Retinal pigment epithelial cell (primary cell): ENCODE measurements at regions not wholly inside any gene's neighbourhood (a gene's known extent, or its start where the extent isn't known, plus 50 kb on each side); places are given as distances from the start of the nearest gene placed in this dataset.
A peak's percentile ranks its signal among the peaks of the same experiment; 100 is the strongest.

Source experiments
- DNase-seq: peaks from one replicate; pipeline ENCODE4 v3.0.0-alpha.2; 2010; ENCODE audit warnings: low read depth
- H3K4me3 ChIP-seq: 2 replicates; pipeline ENCODE4 v1.5.1; 2011; ENCODE audit warnings: mild to moderate bottlenecking, low read length, control low read depth, moderate library complexity
- CTCF ChIP-seq: conservative IDR thresholded peaks from 2 replicates; pipeline ENCODE4 v1.5.1; 2011; ENCODE audit warnings: low read depth, low read length, control low read depth, inconsistent platforms

DNA sequence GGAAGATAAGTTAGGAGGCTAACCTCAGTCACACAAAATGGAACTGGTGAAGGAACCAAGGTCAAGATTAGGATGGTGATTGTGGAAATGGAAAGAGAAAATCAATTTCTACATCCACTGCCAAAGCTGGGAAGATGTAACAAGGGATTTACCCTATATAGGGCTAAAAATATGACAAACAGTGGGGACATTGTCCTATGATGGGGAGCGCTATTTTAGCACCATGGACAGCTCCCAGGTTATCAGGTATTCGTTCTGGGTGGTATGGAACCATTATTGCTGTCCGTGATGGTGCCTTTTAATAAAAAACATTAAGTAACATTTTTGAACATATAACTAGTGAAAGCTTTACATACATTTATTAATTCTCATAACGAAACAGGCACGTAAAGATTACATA lies 124.0 kb downstream of the NDUFA12 start:
- H3K4me3 ChIP-seq, result no peak overlapping the region
- no peak for TF ChIP-seq CTCF

GRCh38 chr12:94875525-94875924 lies 128.0 kb downstream of the NDUFA12 start:
- no peak for DNase-seq
- no peak overlapping the region for H3K4me3 ChIP-seq
- peak; percentile 43 for TF ChIP-seq CTCF

More for the DNA sequence above, 124.0 kb downstream of the NDUFA12 start:
- DNase-seq, result no peak

GRCh38 chr12:94874518-94875302 lies 128.8 kb downstream of the NDUFA12 start:
- no peak overlapping the region for H3K4me3 ChIP-seq
- TF ChIP-seq CTCF, result no peak
- no peak for DNase-seq

- DNase-seq, result no peak
- no peak for TF ChIP-seq CTCF
- peak overlapping the region; percentile 41 for H3K4me3 ChIP-seq
Observed at GRCh38 chr12:94873734-94874517, 129.6 kb downstream of the NDUFA12 start.

DNA sequence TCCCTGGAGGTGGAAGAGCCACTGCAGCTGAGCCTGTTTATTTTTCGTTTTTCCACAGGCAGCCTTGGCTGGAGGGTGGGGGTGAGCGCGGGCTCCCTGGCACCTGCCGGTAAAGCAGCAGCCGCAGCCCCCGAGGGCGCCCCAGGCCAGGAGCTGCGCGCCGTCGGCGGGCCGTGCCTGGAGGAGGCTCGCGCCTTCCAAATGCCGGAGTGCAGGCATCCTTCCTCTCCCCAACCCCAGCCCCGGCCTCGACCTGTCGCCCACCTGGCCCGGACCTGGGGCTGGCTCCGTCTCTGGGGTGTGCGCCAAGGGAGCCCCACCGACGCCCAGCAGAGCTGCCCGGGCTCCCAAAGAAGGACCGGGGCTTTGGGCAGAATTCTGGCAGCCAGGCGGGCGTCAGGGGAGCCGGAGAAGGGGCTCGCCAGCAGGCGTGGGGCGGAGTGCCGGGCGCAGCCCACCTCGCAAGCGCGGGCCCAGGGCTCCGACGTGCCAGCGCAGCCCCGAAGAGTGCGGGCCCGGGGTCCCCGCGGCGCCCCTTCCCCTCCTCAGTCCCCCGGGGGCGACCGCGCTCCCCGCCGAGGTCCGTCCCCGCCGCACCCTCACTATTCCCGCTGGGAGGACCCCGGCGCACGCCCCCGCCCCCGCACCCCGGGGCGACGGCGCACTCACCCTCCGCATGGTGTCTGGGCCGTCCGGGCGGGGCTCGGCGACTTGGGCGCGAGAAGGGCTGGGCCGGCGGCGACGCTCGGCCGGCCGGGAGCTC lies 130.3 kb downstream of the NDUFA12 start:
- TF ChIP-seq CTCF, result no peak
- no peak overlapping the region for H3K4me3 ChIP-seq
- no peak for DNase-seq

GRCh38 chr12:94872671-94872970 lies 130.9 kb downstream of the NDUFA12 start:
- no peak overlapping the region for H3K4me3 ChIP-seq
- no peak for TF ChIP-seq CTCF
- DNase-seq, result no peak
